Activated CD8-positive, alpha-beta memory T cell treated with anti-CD3 and anti-CD28 coated beads for 24 hours (primary cell): ENCODE measurements at regions not wholly inside any gene's neighbourhood (a gene's known extent, or its start where the extent isn't known, plus 50 kb on each side); places are given as distances from the start of the nearest gene placed in this dataset.
"Not testable (repeated sequence)": the region's sequence is repeated elsewhere in the genome, so short reads cannot be mapped to it uniquely, and the experiment has no call there.

ENCODE experiments used
- DNase-seq: peaks from one replicate; pipeline ENCODE4 v3.0.0-alpha.2; 2020

DNA sequence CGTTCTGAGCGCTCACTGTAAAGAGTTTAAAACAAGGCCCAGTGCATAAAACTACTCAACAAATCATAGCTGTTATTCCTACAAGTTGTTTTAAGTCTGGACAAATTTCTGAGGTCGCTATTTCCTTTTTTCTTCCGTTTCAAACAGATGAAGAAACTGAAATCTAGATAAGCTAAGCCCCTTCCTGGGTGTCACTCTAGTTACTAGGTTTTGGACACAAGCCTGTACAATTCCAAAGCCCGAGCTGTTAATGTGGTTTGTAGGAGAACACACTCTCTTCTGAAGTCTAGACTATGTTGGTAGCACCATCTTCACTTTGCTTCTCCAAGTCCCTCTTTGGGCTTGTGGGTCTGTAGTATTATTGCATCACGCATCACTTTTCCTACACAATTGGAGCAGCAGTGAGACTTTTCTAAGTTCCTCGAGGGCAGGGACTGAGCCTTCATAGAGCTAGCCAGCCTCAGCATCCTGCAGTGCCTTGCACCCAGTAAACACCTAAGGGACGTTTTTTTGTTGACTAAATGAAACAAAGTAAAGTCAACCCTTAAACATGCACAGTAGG lies 142.6 kb upstream of the PROK2 start:
- DNase-seq: no peak

DNA sequence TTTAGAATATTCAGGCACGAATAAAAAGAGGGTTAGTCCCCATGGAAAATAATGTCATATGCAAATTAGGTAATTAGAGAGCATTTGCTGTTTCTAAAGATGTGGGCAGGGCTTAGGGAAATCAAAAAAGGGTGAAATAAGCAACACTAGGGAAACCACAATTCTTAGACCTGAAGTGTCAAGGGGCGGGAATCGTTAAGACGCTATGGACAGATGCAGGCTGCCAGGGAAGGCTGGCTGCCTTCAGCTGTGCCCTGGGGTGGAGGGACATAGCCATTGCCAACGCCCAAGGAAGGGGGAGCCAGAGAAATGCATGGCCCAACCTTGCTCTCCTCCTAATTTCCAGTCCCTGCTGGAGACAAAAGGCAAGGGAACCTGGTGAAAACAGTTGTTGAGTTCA lies 141.7 kb upstream of the PROK2 start:
- no peak for DNase-seq

DNA sequence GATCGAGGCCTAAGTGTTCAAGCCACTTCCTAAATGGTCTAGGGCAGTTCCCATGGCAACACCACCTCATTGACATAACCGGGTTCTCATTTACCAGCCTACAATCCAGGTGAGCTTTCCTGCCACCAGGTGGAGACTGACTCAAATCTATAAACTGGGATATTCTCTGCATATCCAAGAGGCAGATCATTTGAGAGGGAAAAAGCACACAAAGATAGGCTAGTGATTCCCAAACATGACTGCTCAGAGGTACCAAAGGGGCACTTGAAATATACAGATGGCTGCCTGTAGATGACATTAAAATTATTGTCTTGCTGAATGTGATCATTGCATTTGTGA lies 141.3 kb upstream of the PROK2 start:
- DNase-seq: no peak

DNA sequence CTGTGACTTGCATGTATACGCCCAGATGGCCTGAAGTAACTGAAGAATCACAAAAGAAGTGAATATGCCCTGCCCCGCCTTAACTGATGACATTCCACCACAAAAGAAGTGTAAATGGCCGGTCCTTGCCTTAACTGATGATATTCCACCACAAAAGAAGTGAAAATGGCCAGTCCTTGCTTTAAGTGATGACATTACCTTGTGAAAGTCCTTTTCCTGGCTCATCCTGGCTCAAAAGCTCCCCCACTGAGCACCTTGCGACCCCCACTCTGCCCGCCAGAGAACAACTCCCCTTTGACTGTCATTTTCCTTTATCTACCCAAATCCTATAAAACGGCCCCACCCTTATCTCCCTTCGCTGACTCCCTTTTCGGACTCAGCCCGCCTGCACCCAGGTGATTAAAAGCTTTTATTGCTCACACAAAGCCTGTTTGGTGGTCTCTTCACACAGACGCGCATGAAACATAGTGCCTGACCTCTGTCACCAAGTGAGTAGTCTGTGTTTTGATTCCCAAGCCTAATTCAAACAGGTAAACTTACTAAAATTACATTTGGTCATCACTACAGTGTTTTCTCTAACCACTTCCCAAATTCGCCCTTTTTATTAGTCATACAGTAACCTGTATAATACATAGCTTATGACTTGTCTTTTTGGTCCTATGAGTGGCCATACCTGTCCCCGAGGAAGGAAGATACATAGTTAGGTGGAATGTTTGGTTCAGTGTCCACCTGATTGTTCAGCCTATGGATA lies 140.7 kb upstream of the PROK2 start:
- DNase-seq: not testable (repeated sequence)

DNA sequence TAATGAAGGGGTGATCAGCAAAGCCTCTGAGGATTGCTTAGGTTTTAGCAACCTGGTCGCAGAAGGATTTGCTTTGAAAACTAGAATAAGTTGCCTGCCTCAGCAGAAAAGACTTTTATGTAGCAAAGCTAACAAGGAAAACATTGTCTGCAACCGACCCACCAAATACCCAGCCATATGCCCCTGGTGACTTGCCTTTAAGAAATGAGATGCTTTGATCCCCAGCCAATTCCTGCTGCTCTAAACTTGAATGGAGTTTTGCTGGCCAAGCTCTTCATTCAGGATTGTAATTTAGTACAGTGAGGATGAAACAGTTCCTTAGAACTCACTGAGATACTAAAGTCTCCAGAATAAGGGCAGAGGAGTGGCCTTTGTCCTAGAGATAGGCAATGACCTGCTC lies 139.8 kb upstream of the PROK2 start:
- no peak for DNase-seq

DNA sequence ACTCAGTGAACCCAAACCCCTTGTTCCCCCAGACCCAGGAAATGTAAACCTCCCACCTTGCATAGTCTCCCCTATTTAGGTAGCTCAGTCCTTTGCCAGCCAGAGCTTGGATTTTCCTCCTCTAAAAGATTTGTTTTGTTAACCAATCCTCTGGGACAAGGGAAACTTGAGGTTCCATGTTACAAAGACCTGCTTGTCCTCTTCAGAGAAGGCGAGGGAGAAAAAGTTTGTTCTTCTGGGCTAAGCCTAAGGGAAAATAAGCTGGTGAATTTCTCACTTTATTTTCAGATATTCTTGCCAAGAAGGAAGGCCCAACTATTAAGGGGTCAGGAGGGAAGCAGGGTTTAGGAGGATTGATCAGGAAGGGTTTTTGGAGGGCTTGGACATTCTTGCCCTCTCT lies 136.1 kb upstream of the PROK2 start:
- no peak for DNase-seq

DNA sequence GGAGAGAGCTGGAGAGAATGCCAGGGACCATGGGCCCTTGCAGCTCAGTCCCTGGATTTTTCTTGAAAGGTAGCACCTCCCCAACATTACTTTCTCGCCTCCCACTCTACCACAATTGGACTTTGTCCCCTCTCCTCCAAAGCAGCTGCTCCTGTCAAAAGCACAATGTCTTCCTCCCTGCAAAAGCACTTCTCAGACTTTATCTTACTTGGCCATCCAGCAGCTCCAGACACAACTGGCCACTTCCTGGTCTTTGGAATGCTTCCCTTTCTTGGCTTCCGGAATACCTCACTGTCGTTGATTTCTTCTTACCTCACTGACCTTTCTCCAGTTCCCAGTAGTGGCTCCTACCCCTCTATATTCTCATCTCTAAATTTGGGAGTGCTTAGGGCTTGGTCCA lies 134.6 kb upstream of the PROK2 start:
- no peak for DNase-seq

DNA sequence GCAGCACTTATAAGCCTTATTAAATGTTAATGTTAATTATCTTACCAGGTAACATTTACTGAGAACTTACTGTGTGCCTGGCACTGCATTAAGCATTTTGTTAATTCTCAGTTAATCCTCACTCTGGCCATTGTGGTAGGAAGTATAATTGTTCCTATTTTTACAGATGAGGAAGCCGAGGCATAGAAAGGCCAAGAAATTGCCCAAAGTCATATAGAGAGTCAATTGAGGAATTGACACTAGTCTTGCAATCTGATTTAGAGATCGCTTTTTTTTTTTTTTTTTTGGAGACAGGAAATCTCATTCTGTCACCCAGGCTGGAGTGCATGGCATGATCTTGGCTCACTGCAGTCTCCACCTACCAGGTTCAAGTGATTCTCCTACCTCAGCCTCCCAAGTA lies 132.6 kb upstream of the PROK2 start:
- DNase-seq: no peak

DNA sequence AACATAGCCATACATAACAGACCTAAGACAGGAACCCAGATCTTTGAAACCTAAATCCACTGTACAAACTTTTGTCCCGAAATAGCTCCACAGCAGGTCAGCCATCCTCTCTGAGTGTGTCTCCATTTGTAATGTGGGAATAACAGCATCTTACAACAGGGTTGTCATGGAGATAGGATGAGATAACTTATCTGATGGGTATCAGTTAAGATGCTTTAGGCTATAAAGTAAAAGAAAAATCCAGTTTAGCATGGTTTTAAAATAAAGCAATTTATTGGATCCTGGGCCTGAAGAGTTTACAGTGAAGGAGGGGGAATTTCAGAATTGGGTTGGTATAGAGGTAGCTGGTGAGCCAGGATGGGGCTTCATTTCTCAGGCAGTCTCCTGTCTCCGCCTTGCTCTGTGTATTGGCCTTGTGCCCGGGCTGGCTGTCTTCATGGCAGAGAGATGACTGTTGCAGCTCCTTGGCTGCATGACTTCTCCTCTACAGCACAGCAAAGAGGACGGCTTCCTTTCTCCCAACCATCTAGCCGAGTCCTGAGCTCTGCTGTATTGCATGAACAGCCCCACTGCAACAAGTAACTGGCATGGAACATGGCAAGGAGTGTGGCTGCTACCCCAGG lies 131.9 kb upstream of the PROK2 start:
- no peak for DNase-seq

DNA sequence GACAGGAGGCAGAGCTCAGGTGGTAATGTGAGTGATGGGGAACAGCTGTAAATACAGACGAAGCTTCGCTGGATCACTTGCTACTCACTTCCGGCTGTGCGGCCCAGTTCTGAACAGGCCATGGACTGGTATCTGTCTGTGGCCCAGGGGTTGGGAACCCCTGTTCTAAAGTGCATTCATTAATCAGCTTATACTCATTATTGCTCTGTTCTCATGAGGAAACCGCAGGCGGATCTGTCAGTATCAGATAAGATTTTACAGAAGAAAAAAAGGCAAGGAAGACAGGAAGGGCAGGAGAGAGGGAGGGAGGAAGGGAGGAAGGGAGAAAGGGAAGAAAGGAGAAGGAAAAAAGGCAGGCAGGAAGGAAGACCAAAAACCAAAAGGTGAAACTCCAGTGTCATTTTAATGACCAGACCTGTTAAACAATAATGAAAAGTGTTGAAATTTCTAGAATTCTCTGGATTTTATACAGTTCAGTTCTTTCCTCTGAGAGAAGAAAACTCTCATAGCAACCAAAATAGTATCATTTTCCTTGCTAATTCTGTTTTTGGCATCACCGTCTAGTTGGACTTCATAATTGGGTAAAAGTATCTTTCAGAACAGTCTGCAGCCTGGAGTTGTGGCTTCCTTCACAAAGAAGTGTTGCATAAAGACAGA lies 128.0 kb upstream of the PROK2 start:
- DNase-seq: no peak

DNA sequence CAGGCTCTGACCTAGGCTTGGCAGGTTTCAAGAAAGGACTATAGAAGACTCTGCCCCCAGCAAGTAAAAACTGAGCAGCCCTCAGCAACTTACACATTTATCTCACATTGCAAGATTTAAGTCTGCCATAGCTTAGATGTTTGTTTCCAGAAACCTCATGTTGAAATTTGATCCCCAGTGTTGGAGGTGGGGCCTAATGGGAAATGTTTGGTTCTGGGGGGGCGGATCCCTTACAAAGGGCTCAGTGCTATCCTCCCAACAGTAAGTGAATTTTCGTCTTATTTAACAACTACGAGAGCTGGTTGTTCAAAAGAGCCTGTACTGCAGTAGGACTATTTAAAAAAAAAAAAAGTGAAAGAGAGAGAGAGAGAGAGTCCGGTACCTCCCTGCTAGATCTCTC lies 125.2 kb upstream of the PROK2 start:
- DNase-seq: no peak

DNA sequence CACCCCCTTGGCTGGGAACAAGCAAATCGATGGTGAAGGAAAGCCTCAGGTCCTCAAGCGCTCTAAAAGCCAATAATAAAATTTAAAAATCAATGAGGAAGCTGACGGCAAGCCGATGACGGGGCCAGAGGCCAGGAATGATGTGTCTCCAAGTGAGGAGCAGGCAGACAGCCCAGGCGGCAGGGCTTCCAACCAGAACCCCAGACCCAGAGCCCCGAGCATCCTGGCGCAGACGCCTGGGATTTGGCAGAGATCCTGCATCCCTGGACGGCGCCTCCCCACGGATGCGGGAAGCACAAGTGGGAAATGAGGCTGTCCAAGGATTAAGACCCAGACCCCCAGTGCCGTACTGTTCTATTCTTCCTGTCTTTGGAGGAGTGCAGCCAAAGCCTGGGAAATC lies 123.0 kb upstream of the PROK2 start:
- DNase-seq: no peak

DNA sequence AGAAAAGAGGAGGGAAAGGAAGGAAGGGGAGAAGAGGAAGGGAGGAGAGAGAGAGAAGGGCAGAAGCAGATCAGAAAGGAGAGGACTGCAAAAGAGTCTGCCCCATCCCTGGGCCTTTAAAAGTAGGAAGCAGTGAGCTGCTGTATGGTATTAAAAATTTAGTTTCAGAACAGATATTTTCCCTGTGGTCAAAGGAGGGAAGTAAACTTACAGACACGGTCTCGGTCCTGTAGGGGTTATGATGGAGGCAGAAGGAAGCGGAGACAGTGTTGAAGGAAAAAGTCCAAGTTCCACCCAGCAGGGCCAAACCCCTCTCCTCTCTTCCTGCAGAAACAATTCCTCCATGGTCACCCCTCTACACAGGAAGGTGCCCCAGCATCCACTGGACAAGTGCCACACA lies 122.0 kb upstream of the PROK2 start:
- DNase-seq: no peak

DNA sequence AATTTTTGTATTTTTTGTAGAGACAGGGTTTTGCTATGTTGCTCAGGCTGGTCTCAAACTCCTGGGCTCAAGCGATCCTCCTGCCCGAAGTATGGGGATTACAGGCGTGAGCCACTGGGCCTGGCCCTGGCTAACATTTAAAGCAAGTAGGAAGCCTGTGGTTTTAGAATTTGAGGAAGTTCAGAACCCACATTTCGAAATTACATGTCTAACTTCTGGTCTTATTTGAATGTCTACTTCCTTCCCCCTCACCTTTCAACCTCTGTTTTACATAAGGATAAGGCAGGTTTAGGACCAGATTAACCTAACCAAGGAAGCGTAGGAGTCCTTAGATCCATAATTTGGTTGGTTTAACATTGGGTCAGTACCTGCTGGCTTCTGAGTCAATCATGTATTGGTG lies 120.5 kb upstream of the PROK2 start:
- no peak for DNase-seq

DNA sequence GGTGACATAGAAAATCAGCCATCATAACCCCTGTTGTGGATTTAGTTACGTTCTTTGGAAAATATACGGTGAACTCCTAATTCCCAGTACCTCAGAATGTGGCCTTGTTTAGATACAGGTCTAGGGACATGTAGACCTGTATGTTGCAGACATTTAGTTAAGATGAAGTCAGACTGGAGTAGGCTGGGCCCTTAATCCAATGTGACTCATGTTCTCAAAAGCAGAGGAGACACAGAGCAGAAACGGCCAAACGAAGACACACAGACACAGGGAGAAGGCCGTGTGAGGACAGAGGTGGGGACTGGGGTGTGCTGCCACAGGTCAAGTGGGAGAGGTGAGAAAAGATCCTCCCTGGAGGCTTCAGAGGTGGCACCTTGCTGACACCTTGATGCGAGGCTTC lies 119.0 kb upstream of the PROK2 start:
- no peak for DNase-seq

DNA sequence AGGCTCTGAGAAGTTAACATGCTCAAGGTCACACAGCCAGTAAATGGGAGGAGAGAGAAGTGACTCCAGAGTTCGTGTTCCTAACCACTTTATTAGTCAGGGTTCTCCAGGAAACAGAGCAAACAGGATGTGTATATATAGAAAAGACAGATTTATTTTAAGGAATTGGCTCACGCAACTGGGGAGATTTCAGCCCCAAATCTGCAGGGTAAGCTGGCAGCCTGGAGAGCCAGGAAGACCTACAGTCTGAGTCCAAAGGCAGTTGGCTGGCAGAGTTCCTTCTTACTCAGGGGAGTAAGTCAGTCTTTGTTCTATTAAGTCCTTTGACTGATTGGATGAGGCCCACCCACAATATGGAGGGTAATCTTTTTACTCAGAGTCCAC lies 118.2 kb upstream of the PROK2 start:
- DNase-seq: no peak

DNA sequence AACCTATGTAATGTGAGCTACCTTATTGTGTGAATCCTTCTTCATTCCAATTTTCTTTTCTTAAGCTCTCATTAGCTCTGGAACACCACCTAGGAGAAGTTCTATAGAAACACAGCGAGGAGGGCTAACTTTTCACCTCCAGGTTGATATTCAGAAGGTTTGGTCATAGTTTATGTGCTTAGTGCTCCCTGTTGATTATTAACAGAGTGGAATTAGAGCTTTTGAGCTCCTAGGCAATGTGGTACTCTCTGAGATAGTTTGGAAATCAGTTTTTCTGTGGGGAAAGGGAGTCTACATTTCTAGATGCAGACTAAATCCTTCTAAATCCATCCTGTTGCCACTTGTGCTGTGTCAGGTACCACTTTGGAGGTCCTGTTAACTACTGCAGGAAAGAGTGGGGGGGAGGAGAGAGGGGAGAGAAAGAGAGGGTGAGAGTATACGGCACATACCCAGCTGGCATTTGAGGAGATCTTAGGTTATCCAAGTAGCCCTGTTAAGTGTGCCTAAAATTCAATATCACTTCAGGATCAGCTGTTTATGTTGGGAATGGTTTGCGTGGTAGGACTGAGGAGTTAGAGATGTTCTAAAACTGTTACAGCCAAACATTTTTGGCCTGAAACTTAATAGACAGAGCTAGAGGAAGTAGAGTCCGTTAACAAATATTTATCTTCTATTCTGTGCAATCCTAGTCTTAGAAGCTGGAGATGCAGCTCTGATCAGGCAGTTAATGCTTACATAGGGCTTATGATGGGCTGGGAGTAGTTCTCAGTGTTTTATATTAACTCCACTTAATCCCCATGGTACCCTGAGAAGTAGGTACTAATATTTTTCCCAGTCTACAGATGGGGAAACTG lies 117.5 kb upstream of the PROK2 start:
- no peak for DNase-seq

DNA sequence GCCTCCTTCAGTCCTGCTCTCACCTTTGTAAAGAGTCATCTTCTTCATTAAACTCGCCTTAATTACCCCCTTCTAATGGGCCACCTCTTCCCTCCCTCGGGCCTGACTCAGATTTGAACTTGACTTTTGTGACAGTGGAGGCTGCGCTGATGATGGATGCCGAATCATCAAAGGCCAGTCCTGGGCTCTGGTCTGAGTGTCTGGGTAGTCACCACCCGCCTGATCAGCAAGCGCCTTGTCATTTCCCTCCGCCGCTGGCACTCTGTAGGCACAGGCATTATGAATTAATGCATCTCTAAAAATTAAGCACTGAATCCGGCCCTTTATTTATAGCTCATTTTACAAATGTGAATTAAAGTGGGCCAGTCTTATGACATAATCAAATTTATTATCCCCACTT lies 116.7 kb upstream of the PROK2 start:
- DNase-seq: no peak

DNA sequence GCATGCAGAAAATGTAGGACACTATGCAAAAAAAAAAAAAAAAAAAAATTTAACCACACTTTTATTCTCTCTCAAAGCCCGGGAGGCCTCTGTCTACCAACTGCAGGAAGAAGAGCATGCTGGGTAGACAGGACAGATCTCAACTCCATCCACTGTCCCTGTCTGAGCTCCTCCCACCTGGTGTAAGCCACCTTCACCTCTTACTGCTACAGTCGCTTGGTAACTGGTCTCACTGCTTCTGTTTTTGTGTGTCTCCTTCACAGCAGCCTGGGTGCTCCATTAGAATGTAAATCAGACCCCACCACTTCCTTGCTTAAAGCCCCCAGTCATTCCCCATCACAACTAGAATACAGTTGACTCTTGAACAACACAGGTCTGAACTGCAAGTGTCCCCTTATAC lies 115.1 kb upstream of the PROK2 start:
- no peak for DNase-seq

DNA sequence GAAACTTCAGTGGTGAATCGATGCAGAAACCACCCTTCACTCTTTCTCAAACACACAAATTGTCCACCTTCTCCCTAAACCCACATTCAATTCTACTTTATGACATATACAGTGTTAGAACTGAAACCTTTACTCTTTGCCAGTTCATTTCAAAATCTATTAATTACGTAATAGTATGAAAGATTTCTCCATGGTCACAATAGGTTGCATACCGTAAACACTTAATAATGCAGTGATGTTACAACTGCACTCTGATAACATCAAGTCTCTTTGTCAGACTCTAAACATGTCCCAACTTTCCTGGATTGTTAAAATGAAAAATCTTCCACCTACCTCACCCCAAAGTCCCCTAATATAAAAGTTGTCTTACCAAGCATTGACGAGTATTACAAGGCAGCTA lies 111.8 kb upstream of the PROK2 start:
- DNase-seq: no peak

DNA sequence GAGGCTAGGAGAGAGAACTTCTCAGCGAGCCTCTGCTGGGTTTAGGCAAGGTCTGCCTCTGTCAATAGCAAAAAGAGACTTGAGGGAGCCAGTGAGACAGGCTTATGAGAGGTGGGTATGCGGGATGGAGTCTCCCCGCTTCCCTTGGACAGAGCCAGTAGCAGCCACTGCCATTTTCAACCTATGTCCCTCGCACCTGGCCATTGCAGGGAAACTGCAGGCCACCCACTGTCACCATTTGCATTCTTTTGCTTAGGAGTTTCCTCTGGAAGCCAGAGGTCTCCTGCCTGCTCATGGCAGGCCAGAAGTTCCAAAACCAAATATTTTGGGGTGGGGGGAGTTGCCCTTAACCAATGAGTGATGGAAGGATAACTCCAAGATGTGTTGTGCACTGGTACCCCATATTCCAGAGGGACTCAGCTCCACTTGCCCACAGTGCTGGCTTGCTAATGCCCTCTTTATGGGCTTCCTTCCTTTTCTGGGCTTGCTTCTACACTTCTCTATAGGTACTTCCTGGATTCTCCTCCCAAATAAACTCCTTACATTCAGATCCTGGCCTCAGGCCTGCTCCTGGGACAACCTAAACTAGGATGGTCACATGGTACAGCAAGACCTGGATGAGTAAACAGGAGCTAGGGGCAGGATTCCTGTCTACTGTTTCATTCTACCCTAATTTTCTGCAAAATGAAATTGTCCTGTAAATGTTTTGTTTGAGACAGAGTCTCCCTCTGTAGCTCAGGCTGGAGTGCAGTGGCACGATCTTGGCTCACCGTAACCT lies 108.9 kb upstream of the PROK2 start:
- DNase-seq: no peak

DNA sequence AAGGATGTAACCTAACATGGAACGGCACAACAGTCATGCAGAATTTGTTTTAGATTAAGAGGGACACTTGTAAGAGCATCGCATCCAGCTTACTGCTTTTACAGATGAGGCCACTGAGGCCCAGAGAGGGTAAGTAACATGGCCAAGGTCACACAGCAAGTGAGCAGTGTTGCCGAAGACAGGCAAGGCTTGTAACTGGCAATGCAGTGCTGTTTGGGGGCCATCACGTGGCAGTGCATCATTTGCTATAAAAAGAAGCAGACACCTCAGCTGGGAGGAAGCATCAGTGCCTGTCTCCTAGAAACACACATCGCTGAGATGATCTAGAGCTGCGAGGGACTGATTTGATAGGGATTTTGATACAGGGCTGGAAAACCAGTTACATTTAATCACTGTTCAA lies 108.2 kb upstream of the PROK2 start:
- no peak for DNase-seq

DNA sequence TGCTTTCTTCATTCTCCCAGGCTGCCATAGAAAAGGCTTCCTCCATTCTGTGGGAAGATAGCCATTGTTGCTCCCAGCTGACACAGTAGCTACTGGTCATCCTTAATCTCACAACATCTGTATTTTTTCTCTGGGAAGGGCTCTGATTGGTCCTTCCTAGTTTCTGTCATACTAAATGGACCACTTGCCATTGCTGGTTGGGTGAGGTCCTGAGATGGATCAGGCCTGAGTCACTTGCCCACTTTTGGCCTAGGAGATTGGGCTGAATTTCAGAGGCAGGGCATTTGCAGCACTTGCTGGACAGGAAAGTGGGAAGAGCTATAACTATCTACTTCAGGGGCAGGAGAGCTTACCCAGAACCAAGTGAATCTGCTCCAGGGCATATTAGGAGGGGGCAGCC lies 106.5 kb upstream of the PROK2 start:
- no peak for DNase-seq
